Choroid plexus epithelial cell (primary cell): ENCODE measurements at regions not wholly inside any gene's neighbourhood (a gene's known extent, or its start where the extent isn't known, plus 50 kb on each side); places are given as distances from the start of the nearest gene placed in this dataset.
A peak's percentile ranks its signal among the peaks of the same experiment; 100 is the strongest.

Experiments
- DNase-seq: peaks from one replicate; pipeline ENCODE4 v3.0.0-alpha.2; 2010; ENCODE audit warnings: low read depth
- H3K4me3 ChIP-seq: 2 replicates; pipeline ENCODE4 v1.5.1; 2011; ENCODE audit warnings: low read depth, mild to moderate bottlenecking, control low read depth, low read length, moderate library complexity
- TF ChIP-seq, protein P1 (sequence below): conservative IDR thresholded peaks from 2 replicates; pipeline ENCODE4 v1.5.1; 2011; ENCODE audit warnings: low read depth, mild to moderate bottlenecking, control low read depth, inconsistent platforms, low read length, moderate library complexity

GRCh38 chr18:51668101-51668500 is 470.6 kb upstream of the MEX3C start:
- TF ChIP-seq, protein P1, sequence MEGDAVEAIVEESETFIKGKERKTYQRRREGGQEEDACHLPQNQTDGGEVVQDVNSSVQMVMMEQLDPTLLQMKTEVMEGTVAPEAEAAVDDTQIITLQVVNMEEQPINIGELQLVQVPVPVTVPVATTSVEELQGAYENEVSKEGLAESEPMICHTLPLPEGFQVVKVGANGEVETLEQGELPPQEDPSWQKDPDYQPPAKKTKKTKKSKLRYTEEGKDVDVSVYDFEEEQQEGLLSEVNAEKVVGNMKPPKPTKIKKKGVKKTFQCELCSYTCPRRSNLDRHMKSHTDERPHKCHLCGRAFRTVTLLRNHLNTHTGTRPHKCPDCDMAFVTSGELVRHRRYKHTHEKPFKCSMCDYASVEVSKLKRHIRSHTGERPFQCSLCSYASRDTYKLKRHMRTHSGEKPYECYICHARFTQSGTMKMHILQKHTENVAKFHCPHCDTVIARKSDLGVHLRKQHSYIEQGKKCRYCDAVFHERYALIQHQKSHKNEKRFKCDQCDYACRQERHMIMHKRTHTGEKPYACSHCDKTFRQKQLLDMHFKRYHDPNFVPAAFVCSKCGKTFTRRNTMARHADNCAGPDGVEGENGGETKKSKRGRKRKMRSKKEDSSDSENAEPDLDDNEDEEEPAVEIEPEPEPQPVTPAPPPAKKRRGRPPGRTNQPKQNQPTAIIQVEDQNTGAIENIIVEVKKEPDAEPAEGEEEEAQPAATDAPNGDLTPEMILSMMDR, result peak; percentile 82
- DNase-seq, result peak; percentile 64
- no peak overlapping the region for H3K4me3 ChIP-seq

DNA sequence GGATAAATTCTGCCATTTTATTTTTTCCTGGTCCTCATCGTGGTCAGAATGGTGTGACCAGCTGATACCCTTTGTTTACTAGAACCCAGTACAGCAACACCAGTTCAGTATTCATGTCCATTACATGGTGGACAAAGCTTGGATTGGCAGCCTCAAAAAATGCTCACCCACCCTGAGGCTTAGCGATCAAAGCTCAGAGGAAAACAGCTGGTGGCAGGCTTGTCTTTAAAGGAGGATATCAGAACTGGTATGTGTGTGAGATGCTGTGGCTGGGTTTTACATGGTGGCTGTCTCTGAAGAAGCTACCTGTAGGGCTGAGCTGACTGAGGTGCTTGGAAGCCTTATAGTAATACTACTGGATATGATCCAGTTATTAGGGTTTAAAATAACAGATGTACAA is 471.1 kb upstream of the MEX3C start:
- TF ChIP-seq, protein P1, result no peak
- H3K4me3 ChIP-seq, result no peak overlapping the region
- DNase-seq, result no peak

GRCh38 chr18:51686590-51686989 is 489.1 kb upstream of the MEX3C start:
- no peak overlapping the region for H3K4me3 ChIP-seq
- TF ChIP-seq, protein P1, result no peak

DNA sequence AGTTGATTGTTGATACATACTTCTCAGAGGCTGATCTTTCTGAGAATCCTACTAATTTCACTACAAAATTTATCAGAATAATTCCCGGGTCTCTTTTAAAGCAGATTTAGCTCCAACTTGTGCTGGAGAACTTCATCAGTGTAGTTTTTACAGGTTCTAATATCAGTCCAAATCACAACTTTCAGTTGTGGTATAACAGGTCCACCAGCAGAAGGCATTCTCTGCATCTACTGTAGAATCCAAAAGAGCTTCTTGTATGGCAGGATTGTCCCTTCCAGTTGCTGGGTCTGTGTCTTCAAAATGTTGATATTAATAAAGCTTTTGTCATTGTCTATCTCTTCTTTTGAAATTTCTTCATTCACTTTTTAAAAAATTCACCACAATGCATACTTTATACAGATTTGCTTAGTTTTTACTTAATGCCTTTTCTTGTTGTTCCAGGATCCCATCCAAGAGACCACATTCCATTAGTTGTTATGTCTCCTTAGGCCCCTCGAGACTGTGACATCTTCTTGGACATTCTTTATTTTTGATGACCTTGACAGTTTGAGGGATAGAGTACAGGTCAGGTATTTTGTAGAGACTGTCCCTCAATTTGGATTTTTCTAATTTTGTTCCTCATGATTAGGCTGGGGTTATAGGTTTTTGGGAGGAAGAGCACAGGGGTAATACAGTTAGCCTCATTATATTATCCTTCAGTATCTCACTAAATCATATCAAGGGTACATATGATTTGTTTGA is 490.5 kb upstream of the MEX3C start:
- H3K4me3 ChIP-seq, result no peak overlapping the region
- TF ChIP-seq, protein P1, result no peak
- DNase-seq, result no peak

More at GRCh38 chr18:51686590-51686989, 489.1 kb upstream of the MEX3C start:
- DNase-seq, result no peak

- DNase-seq, result no peak
- H3K4me3 ChIP-seq, result no peak overlapping the region
- TF ChIP-seq, protein P1, result no peak
Observed at GRCh38 chr18:51692612-51693011, 495.1 kb upstream of the MEX3C start.

DNA sequence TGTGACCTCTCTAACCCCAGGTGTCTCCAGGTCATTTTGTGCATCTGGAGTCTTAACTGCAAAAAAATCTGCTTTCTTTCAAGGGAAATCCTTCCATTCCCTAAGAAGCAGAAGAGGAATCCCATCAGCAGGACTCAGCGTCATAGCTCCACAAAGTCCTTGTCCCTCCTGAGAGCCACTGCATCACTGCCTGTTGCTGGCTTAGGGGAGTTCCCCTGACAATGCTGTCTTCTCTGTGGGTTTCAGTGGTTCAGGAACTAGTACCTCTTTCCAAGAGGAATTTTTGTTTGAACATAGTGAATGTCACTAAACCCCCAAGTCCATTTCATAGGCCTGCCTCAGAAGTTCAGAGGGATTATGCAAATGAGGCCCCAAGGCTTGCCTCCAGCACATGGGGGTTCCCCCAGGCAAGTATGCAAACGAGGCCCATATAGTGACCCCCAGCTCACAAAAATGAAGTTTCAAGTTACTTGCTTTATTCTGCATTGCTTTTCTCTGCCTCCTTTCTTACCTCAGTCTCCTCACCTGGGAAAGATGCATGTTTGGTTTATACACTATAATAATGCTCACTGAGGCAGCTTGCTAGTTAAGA is 513.9 kb upstream of the MEX3C start:
- H3K4me3 ChIP-seq, result no peak overlapping the region
- no peak for DNase-seq
- TF ChIP-seq, protein P1, result no peak

DNA sequence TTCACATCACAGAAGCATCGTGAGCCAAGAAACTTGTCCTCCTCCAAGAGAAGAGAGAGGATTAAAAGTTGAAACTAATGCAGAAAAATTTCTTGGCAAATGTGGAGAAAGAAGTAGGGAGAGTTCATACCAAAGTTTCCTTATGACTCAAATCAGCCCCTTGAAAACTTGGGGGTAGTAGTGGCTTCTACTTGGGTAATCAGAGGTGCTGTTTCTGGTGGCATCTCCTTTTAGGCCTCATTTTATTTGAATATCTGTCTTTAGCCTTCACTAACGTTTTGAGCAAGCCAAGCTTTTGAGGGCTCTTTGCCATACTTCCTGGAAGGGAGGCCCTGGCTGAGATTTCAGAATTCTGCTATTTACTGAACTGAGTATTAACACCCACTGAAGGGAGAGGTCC is 515.3 kb upstream of the MEX3C start:
- DNase-seq, result no peak

More for the DNA sequence above, 515.3 kb upstream of the MEX3C start:
- TF ChIP-seq, protein P1, result no peak
- no peak overlapping the region for H3K4me3 ChIP-seq
